Activated CD8-positive, alpha-beta T cell treated with anti-CD3 and anti-CD28 coated beads, Interleukin-2, amount 10 ng/mL, durations not matched to agents 7 days and 5 days (primary cell): ENCODE measurements at regions not wholly inside any gene's neighbourhood (a gene's known extent, or its start where the extent isn't known, plus 50 kb on each side); places are given as distances from the start of the nearest gene placed in this dataset.
"Not testable (repeated sequence)": the region's sequence is repeated elsewhere in the genome, so short reads cannot be mapped to it uniquely, and the experiment has no call there.

Experiments used
- ATAC-seq: fragments of 150-1000 bp; cut with Tn5 transposase; one replicate; pipeline ENCODE4 v1.10.0; 2021; ENCODE audit warnings: moderate library complexity
- CTCF ChIA-PET: fragments of 350-600 bp; sonication (Branson Sonifier 250); formaldehyde crosslinking; loops from one replicate; lab custom pipeline; 2021; ENCODE audit warnings: antibody characterized with exemption; lab: Charles Lee
- POLR2A ChIA-PET: fragments of 350-600 bp; sonication (Branson Sonifier 250); formaldehyde crosslinking; loops from one replicate; lab custom pipeline; 2021; ENCODE audit warnings: antibody characterized with exemption; lab: Charles Lee
- DNase-seq: peaks from one replicate; pipeline ENCODE4 v3.0.0-alpha.2; 2020
- H3K27ac Mint-ChIP-seq: one replicate; pipeline ENCODE4 v1.8.0; 2021; ENCODE audit warnings: mild to moderate bottlenecking, mixed read lengths
- H3K27me3 Mint-ChIP-seq: one replicate; pipeline ENCODE4 v1.8.0; 2021; ENCODE audit warnings: low read depth, mixed read lengths
- H3K36me3 Mint-ChIP-seq: one replicate; pipeline ENCODE4 v1.8.0; 2021; ENCODE audit warnings: low read depth, mixed read lengths
- H3K4me1 Mint-ChIP-seq: one replicate; pipeline ENCODE4 v1.8.0; 2021; ENCODE audit warnings: low read depth, mixed read lengths
- H3K4me3 Mint-ChIP-seq: one replicate; pipeline ENCODE4 v1.8.0; 2021; ENCODE audit warnings: mild to moderate bottlenecking, mixed read lengths
- H3K9me3 Mint-ChIP-seq: one replicate; pipeline ENCODE4 v1.8.0; 2022; ENCODE audit warnings: mixed read lengths; ENCODE audit not compliant: insufficient read depth

- H3K4me3 Mint-ChIP-seq: no peak overlapping the region
- ATAC-seq (no peak), DNase-seq (no peak)
- POLR2A ChIA-PET: no interaction called here
- CTCF ChIA-PET: interaction anchor here (1.3 kb wide), 1 partner anchor 28 kb away, joined by 4 read pairs; no protein-coding TSS in a partner anchor
- H3K4me1 Mint-ChIP-seq: no peaks in the 10 kb centered on the region
- H3K36me3 Mint-ChIP-seq: no peaks in the 10 kb centered on the region
- H3K27ac Mint-ChIP-seq: no peak overlapping the region
- H3K9me3 Mint-ChIP-seq: no peaks in the 10 kb centered on the region
- peaks cover 2% of the 10 kb centered on the region for H3K27me3 Mint-ChIP-seq
Observed at GRCh38 chr5:154677921-154678320, 77.3 kb upstream of the LARP1 start.

GRCh38 chr5:154676508-154676907, 78.7 kb upstream of the LARP1 start:
- Mint-ChIP-seq H3K27me3 (peaks cover 2% of the 10 kb centered on the region), H3K36me3 (no peaks in the 10 kb centered on the region), H3K4me1 (no peaks in the 10 kb centered on the region), H3K4me3 (no peak overlapping the region), H3K27ac (no peak overlapping the region), H3K9me3 (no peaks in the 10 kb centered on the region)
- ChIA-PET POLR2A (no interaction called here), CTCF (no interaction called here)
- no peak for ATAC-seq
- no peak for DNase-seq

- DNase-seq (no peak), ATAC-seq (no peak)
- H3K27ac Mint-ChIP-seq: no peak overlapping the region
- ChIA-PET POLR2A (no interaction called here), CTCF (no interaction called here)
- no peaks in the 10 kb centered on the region for H3K9me3 Mint-ChIP-seq
- H3K4me1 Mint-ChIP-seq: no peaks in the 10 kb centered on the region
- H3K27me3 Mint-ChIP-seq: no peaks in the 10 kb centered on the region
- no peaks in the 10 kb centered on the region for H3K36me3 Mint-ChIP-seq
- H3K4me3 Mint-ChIP-seq: no peak overlapping the region
Observed at GRCh38 chr5:154674029-154674428, 81.1 kb upstream of the LARP1 start.

GRCh38 chr5:154673506-154673905, 81.7 kb upstream of the LARP1 start:
- Mint-ChIP-seq H3K4me1 (no peaks in the 10 kb centered on the region), H3K9me3 (no peaks in the 10 kb centered on the region), H3K36me3 (no peaks in the 10 kb centered on the region), H3K4me3 (no peak overlapping the region), H3K27ac (no peak overlapping the region), H3K27me3 (no peaks in the 10 kb centered on the region)
- ChIA-PET POLR2A (no interaction called here), CTCF (no interaction called here)
- ATAC-seq (no peak), DNase-seq (no peak)

- H3K27ac Mint-ChIP-seq, H3K27me3 Mint-ChIP-seq, POLR2A ChIA-PET, CTCF ChIA-PET, ATAC-seq, H3K4me1 Mint-ChIP-seq, H3K4me3 Mint-ChIP-seq, DNase-seq, H3K36me3 Mint-ChIP-seq: not testable (repeated sequence)
- peaks cover 11% of the 10 kb centered on the region for H3K9me3 Mint-ChIP-seq
Observed at GRCh38 chr5:154669913-154670312, 85.3 kb upstream of the LARP1 start.

- no peaks in the 10 kb centered on the region for H3K27me3 Mint-ChIP-seq
- H3K4me3 Mint-ChIP-seq: no peak overlapping the region
- ChIA-PET POLR2A (no interaction called here), CTCF (no interaction called here)
- H3K4me1 Mint-ChIP-seq: no peaks in the 10 kb centered on the region
- H3K9me3 Mint-ChIP-seq: peaks cover 11% of the 10 kb centered on the region
- no peaks in the 10 kb centered on the region for H3K36me3 Mint-ChIP-seq
- no peak overlapping the region for H3K27ac Mint-ChIP-seq
- DNase-seq (no peak), ATAC-seq (no peak)
Observed at GRCh38 chr5:154669402-154669801, 85.8 kb upstream of the LARP1 start.

- Mint-ChIP-seq H3K36me3 (no peaks in the 10 kb centered on the region), H3K4me1 (no peaks in the 10 kb centered on the region), H3K9me3 (peaks cover 11% of the 10 kb centered on the region), H3K27ac (no peak overlapping the region), H3K27me3 (no peaks in the 10 kb centered on the region), H3K4me3 (no peak overlapping the region)
- ChIA-PET POLR2A (no interaction called here), CTCF (no interaction called here)
- ATAC-seq (no peak), DNase-seq (no peak)
Observed at GRCh38 chr5:154664869-154665268, 90.3 kb upstream of the LARP1 start.

- ATAC-seq (no peak), DNase-seq (no peak)
- H3K9me3 Mint-ChIP-seq: peaks cover 11% of the 10 kb centered on the region
- no peak overlapping the region for H3K4me3 Mint-ChIP-seq
- H3K27me3 Mint-ChIP-seq: no peaks in the 10 kb centered on the region
- H3K4me1 Mint-ChIP-seq: no peaks in the 10 kb centered on the region
- H3K27ac Mint-ChIP-seq: no peak overlapping the region
- CTCF ChIA-PET: no interaction called here
- POLR2A ChIA-PET: no interaction called here
- H3K36me3 Mint-ChIP-seq: no peaks in the 10 kb centered on the region
Observed at GRCh38 chr5:154663424-154663823, 91.8 kb upstream of the LARP1 start.

GRCh38 chr5:154654486-154655371, 100.4 kb upstream of the LARP1 start:
- H3K4me1 Mint-ChIP-seq: peaks cover 14% of the 10 kb centered on the region
- no peaks in the 10 kb centered on the region for H3K9me3 Mint-ChIP-seq
- no peaks in the 10 kb centered on the region for H3K36me3 Mint-ChIP-seq
- DNase-seq (no peak), ATAC-seq (no peak)
- CTCF ChIA-PET: no interaction called here
- no peak overlapping the region for H3K27ac Mint-ChIP-seq
- H3K27me3 Mint-ChIP-seq: no peaks in the 10 kb centered on the region
- H3K4me3 Mint-ChIP-seq: peak overlapping the region; percentile 38
- POLR2A ChIA-PET: no interaction called here

- Mint-ChIP-seq H3K4me1 (peaks cover 14% of the 10 kb centered on the region), H3K27me3 (no peaks in the 10 kb centered on the region), H3K4me3 (peak overlapping the region; percentile 38), H3K36me3 (no peaks in the 10 kb centered on the region), H3K27ac (peak overlapping the region; percentile 46), H3K9me3 (no peaks in the 10 kb centered on the region)
- ATAC-seq: no peak
- ChIA-PET POLR2A (no interaction called here), CTCF (no interaction called here)
- no peak for DNase-seq
Observed at GRCh38 chr5:154653764-154654485, 101.3 kb upstream of the LARP1 start.

- Mint-ChIP-seq H3K9me3 (no peaks in the 10 kb centered on the region), H3K4me3 (no peak overlapping the region), H3K4me1 (peaks cover 14% of the 10 kb centered on the region), H3K27me3 (no peaks in the 10 kb centered on the region), H3K36me3 (no peaks in the 10 kb centered on the region), H3K27ac (no peak overlapping the region)
- POLR2A ChIA-PET: no interaction called here
- DNase-seq (no peak), ATAC-seq (no peak)
- CTCF ChIA-PET: interaction anchor here (0.7 kb wide), 1 partner anchor 21 kb away, joined by 3 read pairs; no protein-coding TSS in a partner anchor
Observed at GRCh38 chr5:154653418-154653763, 101.8 kb upstream of the LARP1 start.

- ATAC-seq (no peak), DNase-seq (no peak)
- Mint-ChIP-seq H3K4me3 (no peak overlapping the region), H3K27ac (no peak overlapping the region), H3K9me3 (no peaks in the 10 kb centered on the region), H3K36me3 (no peaks in the 10 kb centered on the region), H3K4me1 (peaks cover 15% of the 10 kb centered on the region), H3K27me3 (no peaks in the 10 kb centered on the region)
- ChIA-PET CTCF (interaction anchor here (0.7 kb wide), 1 partner anchor 20 kb away, joined by 3 read pairs; no protein-coding TSS in a partner anchor), POLR2A (no interaction called here)
Observed at GRCh38 chr5:154652746-154653417, 102.3 kb upstream of the LARP1 start.
